Neural cell (in vitro differentiated cells): ENCODE measurements at regions not wholly inside any gene's neighbourhood (a gene's known extent, or its start where the extent isn't known, plus 50 kb on each side); places are given as distances from the start of the nearest gene placed in this dataset.

ENCODE experiments used
- H2AFZ ChIP-seq: fragments of 200-600, 300-800 bp; sonication (generic), shearing (Covaris generic); 2 replicates; pipeline ENCODE4 v1.6.0; 2014; ENCODE audit warnings: low read depth, mild to moderate bottlenecking, antibody characterized with exemption, low read length, moderate library complexity
- H3F3A ChIP-seq: fragments of 200-600 bp; shearing (Covaris generic); 2 replicates; pipeline ENCODE4 v1.6.1; 2016; ENCODE audit warnings: mild to moderate bottlenecking, moderate library complexity, mixed read lengths, antibody characterized with exemption, low read length; ENCODE audit not compliant: insufficient read depth, poor library complexity, severe bottlenecking
- H3K27ac ChIP-seq: fragments of 200-600, 300-800 bp; sonication (generic), shearing (Covaris generic); 2 replicates; pipeline ENCODE4 v1.5.1; 2014; ENCODE audit warnings: mild to moderate bottlenecking, low read length, moderate library complexity
- H3K27me3 ChIP-seq: fragments of 300-800, 200-600 bp; sonication (generic), shearing (Covaris generic); 2 replicates; pipeline ENCODE4 v1.6.0; 2014; ENCODE audit warnings: mild to moderate bottlenecking, low read depth, low read length, moderate library complexity; ENCODE audit not compliant: insufficient read depth
- H3K36me3 ChIP-seq: fragments of 300-800, 200-600 bp; sonication (generic), shearing (Covaris generic); 2 replicates; pipeline ENCODE4 v1.5.1; 2014; ENCODE audit warnings: mild to moderate bottlenecking, antibody characterized with exemption, low read length, moderate library complexity; ENCODE audit not compliant: insufficient read depth
- H3K4me2 ChIP-seq: fragments of 300-800, 200-600 bp; sonication (generic), shearing (Covaris generic); 2 replicates; pipeline ENCODE4 v1.6.0; 2014; ENCODE audit warnings: mild to moderate bottlenecking, low read length
- H3K4me3 ChIP-seq: fragments of 300-800, 200-600 bp; sonication (generic), shearing (Covaris generic); 2 replicates; pipeline ENCODE4 v1.5.1; 2014; ENCODE audit warnings: mild to moderate bottlenecking, low read length, moderate library complexity
- H3K79me2 ChIP-seq: fragments of 200-600 bp; shearing (Covaris generic); replicated peaks from 2 replicates; pipeline ENCODE4 v1.6.0; 2014; ENCODE audit warnings: mild to moderate bottlenecking, low read length, moderate library complexity; ENCODE audit not compliant: insufficient read depth
- H3K9ac ChIP-seq: fragments of 300-800, 200-600 bp; sonication (generic), shearing (Covaris generic); 2 replicates; pipeline ENCODE4 v1.6.1; 2016; ENCODE audit warnings: mild to moderate bottlenecking, low read length, mixed read lengths
- H3K9me2 ChIP-seq: fragments of 200-600 bp; shearing (Covaris generic); 2 replicates; pipeline ENCODE4 v1.6.1; 2016; ENCODE audit warnings: mild to moderate bottlenecking, low read length, mixed read lengths; ENCODE audit not compliant: insufficient read depth
- H3K9me3 ChIP-seq: fragments of 200-600, 300-800 bp; sonication (generic), shearing (Covaris generic); 2 replicates; pipeline ENCODE4 v1.6.1; 2016; ENCODE audit warnings: mild to moderate bottlenecking, mixed run types, low read length, moderate library complexity, mixed read lengths
- H4K20me1 ChIP-seq: fragments of 200-600 bp; shearing (Covaris generic); 2 replicates; pipeline ENCODE4 v1.6.1; 2016; ENCODE audit warnings: mild to moderate bottlenecking, mixed run types; ENCODE audit not compliant: insufficient read depth
- CTCF ChIP-seq: fragments of 450-650 bp; IDR thresholded peaks from 2 replicates; pipeline ENCODE4 v1.5.1; 2014; ENCODE audit warnings: antibody characterized with exemption, mild to moderate bottlenecking, moderate library complexity; ENCODE audit not compliant: poor library complexity, severe bottlenecking
- EP300 ChIP-seq: fragments of 450-650 bp; conservative IDR thresholded peaks from 2 replicates; pipeline ENCODE4 v1.6.1; 2014; ENCODE audit warnings: antibody characterized with exemption, mild to moderate bottlenecking, moderate library complexity; ENCODE audit not compliant: poor library complexity, severe bottlenecking
- EZH2 ChIP-seq: fragments of 200-600, 300-800 bp; shearing (Covaris generic), sonication (generic); IDR thresholded peaks from 2 replicates; pipeline ENCODE4 v1.6.1; 2014; ENCODE audit warnings: antibody characterized with exemption, low read length, borderline replicate concordance, mild to moderate bottlenecking; ENCODE audit not compliant: insufficient read depth, poor library complexity, severe bottlenecking
- MXI1 ChIP-seq: fragments of 450-650 bp; conservative IDR thresholded peaks from 2 replicates; pipeline ENCODE4 v1.6.1; 2014; ENCODE audit warnings: antibody characterized with exemption, mild to moderate bottlenecking; ENCODE audit not compliant: poor library complexity, severe bottlenecking
- POLR2AphosphoS5 ChIP-seq: IDR thresholded peaks from 2 replicates; pipeline ENCODE4 v1.6.1; 2012
- RAD21 ChIP-seq: fragments of 450-650 bp; conservative IDR thresholded peaks from 2 replicates; pipeline ENCODE4 v1.6.1; 2014; ENCODE audit warnings: antibody characterized with exemption, mild to moderate bottlenecking, moderate library complexity
- REST ChIP-seq: IDR thresholded peaks from 2 replicates; pipeline ENCODE4 v1.6.1; 2012; ENCODE audit warnings: borderline replicate concordance
- SMC3 ChIP-seq: fragments of 450-650 bp; conservative IDR thresholded peaks from 2 replicates; pipeline ENCODE4 v1.6.1; 2014; ENCODE audit warnings: antibody characterized with exemption, mild to moderate bottlenecking, moderate library complexity; ENCODE audit not compliant: poor library complexity
- TAF1 ChIP-seq: IDR thresholded peaks from 2 replicates; pipeline ENCODE4 v1.6.1; 2012; ENCODE audit warnings: low read depth

- Histone ChIP-seq H3K79me2 (no peaks in the 10 kb centered on the region), H3K9me2 (no peaks in the 10 kb centered on the region), H3K27ac (no peak overlapping the region), H3K36me3 (no peaks in the 10 kb centered on the region), H3F3A (no peaks in the 10 kb centered on the region), H3K9ac (no peak overlapping the region), H3K4me3 (no peak overlapping the region), H4K20me1 (no peaks in the 10 kb centered on the region), H3K9me3 (no peaks in the 10 kb centered on the region), H3K4me2 (no peak overlapping the region), H3K27me3 (no peaks in the 10 kb centered on the region), H2AFZ (no peak overlapping the region)
- no peak for TF ChIP-seq CTCF
Measured at GRCh38 chr15:98315971-98316370, 332.4 kb upstream of the IGF1R start.

DNA sequence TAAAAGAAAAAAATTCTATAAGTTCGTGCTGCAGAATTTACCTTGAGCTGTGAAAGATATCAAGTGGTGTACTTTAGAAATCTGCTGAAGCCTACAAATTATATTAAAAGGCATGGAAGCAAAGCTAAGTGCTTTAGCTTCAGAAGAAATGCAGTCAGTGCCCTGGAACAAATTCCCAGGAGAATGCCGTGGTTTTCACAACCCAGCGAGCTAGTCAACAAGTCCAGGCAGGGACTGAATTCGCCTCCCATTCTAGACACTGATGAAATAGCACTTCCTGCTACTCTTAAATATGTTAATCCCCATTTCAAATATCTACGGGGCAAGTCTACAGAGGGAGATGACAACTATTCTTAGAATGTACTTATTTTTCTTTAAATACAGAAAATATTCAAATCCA, 326.4 kb upstream of the IGF1R start:
- Histone ChIP-seq H3K9me2 (no peaks in the 10 kb centered on the region), H3K36me3 (no peaks in the 10 kb centered on the region), H3F3A (no peaks in the 10 kb centered on the region), H3K9ac (no peak overlapping the region), H3K27ac (no peak overlapping the region), H3K79me2 (no peaks in the 10 kb centered on the region), H3K27me3 (no peaks in the 10 kb centered on the region), H3K4me2 (no peak overlapping the region), H4K20me1 (no peaks in the 10 kb centered on the region), H3K9me3 (no peaks in the 10 kb centered on the region), H3K4me3 (no peak overlapping the region), H2AFZ (no peak overlapping the region)
- TF ChIP-seq EZH2: no peak
- TF ChIP-seq CTCF: no peak
- TF ChIP-seq MXI1: no peak

GRCh38 chr15:98322581-98322980, 325.8 kb upstream of the IGF1R start:
- Histone ChIP-seq H3K9me3 (no peaks in the 10 kb centered on the region), H3F3A (no peaks in the 10 kb centered on the region), H3K36me3 (no peaks in the 10 kb centered on the region), H2AFZ (no peak overlapping the region), H3K4me2 (no peak overlapping the region), H3K79me2 (no peaks in the 10 kb centered on the region), H3K9me2 (no peaks in the 10 kb centered on the region), H3K27ac (no peak overlapping the region), H4K20me1 (no peaks in the 10 kb centered on the region), H3K4me3 (no peak overlapping the region), H3K27me3 (no peaks in the 10 kb centered on the region), H3K9ac (no peak overlapping the region)
- TF ChIP-seq MXI1 (no peak), CTCF (no peak), REST (no peak), EP300 (no peak), TAF1 (no peak), SMC3 (no peak), RAD21 (no peak), EZH2 (no peak), POLR2AphosphoS5 (no peak)
